Activated T-cell treated with anti-CD3 and anti-CD28 coated beads for 48 hours (primary cell): ENCODE measurements at regions not wholly inside any gene's neighbourhood (a gene's known extent, or its start where the extent isn't known, plus 50 kb on each side); places are given as distances from the start of the nearest gene placed in this dataset.

Experiments used
- DNase-seq: peaks from one replicate; pipeline ENCODE4 v3.0.0-alpha.2; 2020; ENCODE audit warnings: low read depth

- DNase-seq, result no peak
These were observed 500.8 kb upstream of the WWC1 start for GRCh38 chr5:167790462-167791260.

DNA sequence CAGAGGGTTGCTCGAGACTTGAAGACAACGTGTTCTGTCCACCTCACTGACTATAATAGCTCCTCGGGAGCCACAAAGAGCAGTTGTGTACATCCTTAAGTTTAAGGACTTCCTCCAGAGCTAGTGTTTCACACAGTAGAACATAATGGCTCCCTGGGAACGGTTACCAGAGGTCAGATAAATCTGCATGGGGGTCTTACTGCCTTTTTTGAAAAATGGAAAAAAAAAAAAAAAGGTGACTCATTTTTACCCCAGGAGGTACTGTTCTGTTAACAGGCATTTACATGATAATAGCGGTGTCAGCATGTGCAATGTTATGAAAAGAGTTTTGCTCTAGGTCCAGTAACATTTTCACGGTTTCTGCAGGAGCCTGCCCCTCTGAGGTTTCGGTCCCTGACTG lies 498.9 kb upstream of the WWC1 start:
- DNase-seq, result no peak

GRCh38 chr5:167793700-167794099 lies 497.7 kb upstream of the WWC1 start:
- DNase-seq, result no peak

DNA sequence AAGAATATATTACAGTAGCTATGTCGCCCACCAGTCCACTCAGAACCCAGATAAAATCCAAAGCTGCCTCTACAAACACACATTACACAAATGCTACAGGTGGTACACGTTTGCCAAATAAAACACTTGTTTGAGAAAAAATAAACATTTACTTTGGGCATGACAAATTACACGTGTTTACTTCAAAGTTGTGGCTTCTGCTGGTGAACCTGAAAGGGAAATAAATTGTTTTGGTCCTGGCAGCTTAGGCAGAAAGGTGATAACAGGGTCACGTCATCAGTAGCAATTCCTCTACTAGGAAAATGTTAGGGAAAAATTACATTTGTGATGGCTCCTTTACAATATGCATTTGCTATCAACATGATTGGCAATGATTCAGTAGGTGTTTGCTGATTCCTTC lies 497.3 kb upstream of the WWC1 start:
- DNase-seq, result no peak

DNA sequence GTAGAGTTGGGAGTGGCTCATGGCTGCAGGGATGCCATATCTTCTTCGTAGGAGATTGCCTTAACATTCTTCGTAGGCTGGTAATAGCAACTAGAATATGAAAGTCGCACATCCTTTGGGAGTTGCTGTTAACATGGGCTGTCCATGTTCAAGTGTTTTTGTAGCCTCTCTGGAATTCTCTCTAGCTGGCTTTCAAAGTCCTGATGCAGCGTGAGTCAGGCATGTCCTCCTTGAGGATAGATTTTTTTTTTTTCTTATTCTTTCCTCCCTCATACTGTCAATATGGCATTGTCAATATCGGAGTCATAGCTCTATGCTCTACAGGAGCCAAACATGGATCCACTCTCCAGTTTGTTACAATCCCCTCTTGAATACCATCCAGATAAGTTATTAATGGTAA lies 494.8 kb upstream of the WWC1 start:
- DNase-seq, result no peak

GRCh38 chr5:167797933-167798332 lies 493.5 kb upstream of the WWC1 start:
- no peak for DNase-seq

GRCh38 chr5:167798448-167798847 lies 493.0 kb upstream of the WWC1 start:
- DNase-seq, result no peak

- DNase-seq, result no peak
These were observed 491.0 kb upstream of the WWC1 start for GRCh38 chr5:167800427-167800826.

DNA sequence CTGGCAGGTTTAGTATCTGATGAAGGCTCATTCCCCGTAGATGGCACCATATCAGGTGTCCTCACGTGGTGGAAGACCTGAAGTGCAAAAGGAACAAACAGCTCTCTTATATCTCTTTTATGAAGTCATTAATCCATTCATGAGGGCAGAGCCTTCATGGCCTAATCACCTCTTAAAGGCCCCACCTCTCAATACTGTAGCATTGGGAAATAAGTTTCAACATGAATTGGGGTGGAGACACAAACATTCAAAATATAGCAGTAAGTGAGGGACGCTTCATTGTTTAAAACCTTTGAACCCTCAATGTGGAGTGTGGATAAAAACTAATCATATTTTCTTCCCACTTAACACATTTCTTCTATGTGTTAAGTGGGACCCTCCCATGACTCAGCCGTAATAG lies 489.4 kb upstream of the WWC1 start:
- DNase-seq, result no peak

- no peak for DNase-seq
These were observed 488.6 kb upstream of the WWC1 start for GRCh38 chr5:167802755-167803431.

DNA sequence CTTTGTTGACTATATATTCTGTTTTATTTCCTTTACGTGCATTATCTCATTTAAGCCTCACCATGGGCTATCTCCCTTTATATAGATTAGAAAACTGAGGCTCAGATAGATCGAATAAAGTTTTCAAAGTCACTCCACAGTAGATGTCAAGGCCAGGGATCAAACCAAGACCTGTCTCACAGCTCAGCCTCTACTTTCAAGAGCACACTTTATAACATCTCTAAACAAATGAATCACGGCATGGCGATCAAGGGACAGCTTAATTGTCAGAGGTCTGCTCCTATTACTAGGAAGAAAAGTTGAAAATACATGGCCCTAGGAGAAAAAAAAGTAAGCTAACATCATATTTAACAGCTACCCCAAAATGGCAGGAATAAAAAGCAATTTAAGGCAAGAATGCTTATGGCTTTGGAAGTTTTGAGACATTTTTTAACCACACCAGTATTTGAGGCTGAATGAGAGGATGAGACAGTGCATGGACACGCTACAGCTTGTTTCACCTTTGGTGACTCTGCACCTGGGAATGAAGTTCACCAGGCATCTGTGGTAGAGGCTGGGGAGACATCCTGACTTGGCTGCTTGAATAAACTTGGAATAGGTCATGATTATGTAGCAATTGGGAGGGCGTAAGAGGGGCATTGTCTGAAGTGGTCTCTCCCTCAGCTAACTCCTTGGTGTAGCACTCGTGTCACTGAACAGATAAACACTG lies 486.8 kb upstream of the WWC1 start:
- no peak for DNase-seq

DNA sequence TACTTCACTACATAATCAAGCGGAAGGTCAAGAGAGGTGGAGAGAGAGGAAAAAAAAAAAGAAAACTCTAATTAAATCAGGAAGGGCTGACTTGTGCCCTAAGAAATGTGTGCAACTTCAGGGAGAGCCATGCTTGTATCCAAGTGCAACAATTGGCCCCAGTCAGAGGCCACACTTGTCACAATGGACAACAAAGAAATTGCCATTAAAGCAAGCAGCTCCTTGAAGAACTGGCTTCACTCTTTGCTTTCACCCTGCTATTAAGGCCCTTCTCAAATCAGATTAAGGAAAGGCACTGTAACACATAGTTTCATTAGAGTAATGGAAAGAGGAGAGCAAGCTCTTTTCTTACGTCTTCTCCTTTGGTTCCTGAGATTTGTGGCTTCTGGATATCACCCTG lies 480.9 kb upstream of the WWC1 start:
- no peak for DNase-seq

DNA sequence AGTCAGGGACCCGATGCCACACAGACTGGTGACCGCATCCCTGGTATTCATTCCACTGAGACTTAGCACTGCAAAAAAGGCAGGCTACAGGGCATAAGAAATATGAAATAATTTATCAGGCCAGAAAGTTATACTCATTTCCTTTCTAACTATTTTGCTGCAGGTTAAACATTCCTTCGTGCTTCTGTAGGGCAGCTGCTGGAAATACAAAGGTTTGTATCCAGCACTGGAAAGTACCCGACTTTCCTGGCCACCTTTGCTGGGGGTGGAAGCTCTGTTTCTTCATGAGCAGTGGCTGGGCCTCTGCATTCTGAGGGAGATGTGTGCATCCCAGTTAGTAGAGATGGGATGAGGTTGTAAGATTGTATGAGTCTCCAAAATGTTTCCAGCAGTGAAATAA lies 478.6 kb upstream of the WWC1 start:
- no peak for DNase-seq

- no peak for DNase-seq
These were observed 478.1 kb upstream of the WWC1 start for GRCh38 chr5:167813389-167813788.

GRCh38 chr5:167814040-167814439 lies 477.4 kb upstream of the WWC1 start:
- no peak for DNase-seq

- no peak for DNase-seq
These were observed 476.6 kb upstream of the WWC1 start for GRCh38 chr5:167814828-167815227.

DNA sequence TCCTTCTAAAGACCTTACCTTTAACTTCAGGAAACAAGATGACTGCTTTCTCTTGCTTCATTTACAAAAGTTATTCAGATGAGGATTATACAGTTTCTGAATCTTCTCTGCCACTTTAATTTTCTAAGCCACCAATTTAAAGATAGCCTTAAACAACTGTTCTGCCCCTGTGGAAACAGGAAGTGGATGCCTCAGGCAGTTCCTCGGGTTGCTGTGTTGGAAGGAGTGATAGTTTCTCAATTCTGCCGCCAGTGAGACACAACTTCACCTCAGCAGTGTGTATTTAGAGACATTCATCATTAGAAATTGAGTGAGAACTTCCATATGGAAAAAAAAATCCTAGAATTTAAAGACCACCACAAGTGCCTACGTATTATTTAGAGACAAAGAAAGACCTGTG lies 475.1 kb upstream of the WWC1 start:
- no peak for DNase-seq

DNA sequence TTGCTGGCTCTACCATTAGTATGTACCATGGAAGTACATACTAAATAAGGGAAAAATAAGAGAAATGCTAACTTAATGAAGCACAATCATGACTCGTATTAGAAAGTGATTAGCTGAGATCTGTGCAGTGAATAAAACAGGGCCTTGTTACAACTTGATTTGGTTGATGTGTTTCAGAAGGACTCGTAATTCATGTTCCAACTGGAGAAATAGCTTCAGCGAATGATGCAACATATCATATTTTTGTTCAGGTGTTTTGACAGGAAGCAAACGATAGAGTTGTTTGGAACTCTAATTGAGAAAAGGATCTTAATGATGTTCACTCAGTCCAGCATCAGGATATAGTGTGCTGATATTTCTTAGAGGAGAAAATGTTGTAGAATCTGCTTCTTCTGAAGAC lies 474.6 kb upstream of the WWC1 start:
- DNase-seq, result no peak

GRCh38 chr5:167819406-167819805 lies 472.0 kb upstream of the WWC1 start:
- no peak for DNase-seq

DNA sequence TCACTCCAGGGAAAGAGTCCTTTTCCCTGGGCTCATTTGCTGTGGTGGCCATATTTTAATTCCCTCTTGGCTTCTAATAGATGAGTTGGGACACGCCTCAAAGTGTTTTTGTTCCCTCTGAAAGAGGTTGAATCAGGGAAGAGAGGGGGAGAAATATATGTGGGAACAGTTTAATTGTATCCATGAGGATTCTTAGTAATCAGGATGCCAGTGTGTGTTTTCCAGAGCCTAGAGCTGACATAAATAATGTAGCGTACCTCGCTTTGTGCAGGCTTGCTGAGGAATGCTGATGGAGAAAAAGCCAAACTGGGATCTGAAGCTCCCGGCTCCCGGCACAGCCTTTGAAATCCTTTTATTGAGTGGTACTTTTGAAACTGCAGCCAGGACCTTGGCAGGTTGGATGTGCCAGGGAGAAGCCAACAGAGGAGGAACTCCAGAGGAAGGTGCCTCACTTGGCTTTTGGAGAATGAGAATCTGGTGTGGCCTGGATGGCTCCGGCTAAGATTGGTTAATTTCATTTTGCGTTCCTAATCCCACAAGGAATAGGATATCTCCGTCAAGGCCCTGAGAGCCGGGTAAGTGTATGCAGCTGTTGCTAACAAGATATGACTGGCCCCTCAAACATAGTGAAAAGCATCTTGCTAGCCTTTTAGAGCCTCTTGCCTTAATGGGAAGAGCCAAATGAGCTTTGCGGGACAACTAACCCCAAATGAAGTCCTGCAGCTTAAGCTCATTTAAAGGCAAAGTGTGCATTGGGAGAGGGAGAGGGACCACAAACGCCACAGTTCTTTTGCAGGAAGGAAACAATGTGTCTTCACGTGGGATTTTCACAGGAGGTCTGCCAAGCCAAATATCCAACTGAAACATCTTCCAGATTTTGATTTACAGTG lies 471.1 kb upstream of the WWC1 start:
- no peak for DNase-seq

- no peak for DNase-seq
These were observed 470.3 kb upstream of the WWC1 start for GRCh38 chr5:167821151-167821550.

- no peak for DNase-seq
These were observed 469.8 kb upstream of the WWC1 start for GRCh38 chr5:167821669-167822068.
